Colonic mucosa (tissue), 4 donors: ENCODE measurements at regions not wholly inside any gene's neighbourhood (a gene's known extent, or its start where the extent isn't known, plus 50 kb on each side); places are given as distances from the start of the nearest gene placed in this dataset.

Experiments
- DNase-seq: peaks from one replicate; pipeline ENCODE4 v3.0.0-alpha.2; 2020
- H3K27ac ChIP-seq: fragments of 200-600 bp; one replicate; pipeline ENCODE4 v1.8.0; 2021
- H3K27me3 ChIP-seq: fragments of 200-600 bp; one replicate; pipeline ENCODE4 v1.8.0; 2021
- H3K36me3 ChIP-seq: fragments of 200-600 bp; one replicate; pipeline ENCODE4 v1.8.0; 2021
- H3K4me1 ChIP-seq: fragments of 200-600 bp; one replicate; pipeline ENCODE4 v1.8.0; 2021; ENCODE audit warnings: mild to moderate bottlenecking
- H3K4me3 ChIP-seq: fragments of 200-600 bp; one replicate; pipeline ENCODE4 v1.8.0; 2021
- H3K9ac ChIP-seq, 2 donors: one replicate each; pipeline ENCODE4 v1.7.0; 2013; ENCODE audit warnings: control low read depth in 2 of 2, low read depth in 2 of 2, low read length in 2 of 2
- H3K9me3 ChIP-seq: fragments of 200-600 bp; one replicate; pipeline ENCODE4 v1.8.0; 2021
- intact Hi-C: fragments of 100-400 bp; cut with DNase I; formaldehyde crosslinking; loops from one replicate; pipeline ENCODE4 v1.14.1; 2022
- TF ChIP-seq, protein P1 (sequence below): fragments of 200-600 bp; IDR thresholded peaks from one replicate; pipeline ENCODE4 v1.8.0; 2022; ENCODE audit warnings: antibody characterized with exemption, mild to moderate bottlenecking
- donor health status: healthy.
- donor health status: DM: no; HTN: no; CAD: no.
- donor health status: DM: no; HTN: no; CAD: no.

DNA sequence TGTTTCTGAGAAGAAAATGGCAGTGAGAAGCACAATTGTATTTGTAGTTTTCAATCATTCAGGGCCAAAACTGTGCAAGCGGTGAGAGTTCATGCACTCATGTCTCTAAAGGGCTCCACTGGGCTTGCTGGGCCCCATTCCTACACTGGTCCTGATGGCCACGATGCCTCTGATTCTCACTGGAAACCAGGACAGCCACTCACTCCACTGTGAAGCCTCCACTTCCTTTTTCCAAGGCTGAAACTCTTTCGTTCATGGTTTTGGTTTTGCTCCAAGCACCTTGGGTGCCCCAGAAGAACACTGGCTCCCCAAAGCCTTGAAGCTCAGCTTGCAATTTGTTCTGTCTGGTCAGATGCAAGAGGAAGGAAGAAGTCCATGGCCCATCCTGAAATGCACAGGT lies 390.0 kb upstream of the MKI67 start:
- Histone ChIP-seq H3K9ac (no peak overlapping the region), H3K36me3 (no peaks in the 10 kb centered on the region), H3K27me3 (no peaks in the 10 kb centered on the region), H3K4me3 (no peak overlapping the region), H3K4me1 (no peaks in the 10 kb centered on the region), H3K9me3 (no peaks in the 10 kb centered on the region), H3K27ac (no peak overlapping the region)
- no peak for DNase-seq
- intact Hi-C loops: no loop called here
- TF ChIP-seq, protein P1, sequence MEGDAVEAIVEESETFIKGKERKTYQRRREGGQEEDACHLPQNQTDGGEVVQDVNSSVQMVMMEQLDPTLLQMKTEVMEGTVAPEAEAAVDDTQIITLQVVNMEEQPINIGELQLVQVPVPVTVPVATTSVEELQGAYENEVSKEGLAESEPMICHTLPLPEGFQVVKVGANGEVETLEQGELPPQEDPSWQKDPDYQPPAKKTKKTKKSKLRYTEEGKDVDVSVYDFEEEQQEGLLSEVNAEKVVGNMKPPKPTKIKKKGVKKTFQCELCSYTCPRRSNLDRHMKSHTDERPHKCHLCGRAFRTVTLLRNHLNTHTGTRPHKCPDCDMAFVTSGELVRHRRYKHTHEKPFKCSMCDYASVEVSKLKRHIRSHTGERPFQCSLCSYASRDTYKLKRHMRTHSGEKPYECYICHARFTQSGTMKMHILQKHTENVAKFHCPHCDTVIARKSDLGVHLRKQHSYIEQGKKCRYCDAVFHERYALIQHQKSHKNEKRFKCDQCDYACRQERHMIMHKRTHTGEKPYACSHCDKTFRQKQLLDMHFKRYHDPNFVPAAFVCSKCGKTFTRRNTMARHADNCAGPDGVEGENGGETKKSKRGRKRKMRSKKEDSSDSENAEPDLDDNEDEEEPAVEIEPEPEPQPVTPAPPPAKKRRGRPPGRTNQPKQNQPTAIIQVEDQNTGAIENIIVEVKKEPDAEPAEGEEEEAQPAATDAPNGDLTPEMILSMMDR: no peak

- H3K4me3 ChIP-seq: no peak overlapping the region
- intact Hi-C loops: no loop called here
- TF ChIP-seq, protein P1: no peak
- no peaks in the 10 kb centered on the region for H3K27me3 ChIP-seq
- H3K36me3 ChIP-seq: no peaks in the 10 kb centered on the region
- H3K27ac ChIP-seq: no peak overlapping the region
- H3K9me3 ChIP-seq: no peaks in the 10 kb centered on the region
- no peak for DNase-seq
- H3K4me1 ChIP-seq: no peaks in the 10 kb centered on the region
- H3K9ac ChIP-seq: no peak overlapping the region
Measured at GRCh38 chr10:128517167-128517566, 390.9 kb upstream of the MKI67 start.

DNA sequence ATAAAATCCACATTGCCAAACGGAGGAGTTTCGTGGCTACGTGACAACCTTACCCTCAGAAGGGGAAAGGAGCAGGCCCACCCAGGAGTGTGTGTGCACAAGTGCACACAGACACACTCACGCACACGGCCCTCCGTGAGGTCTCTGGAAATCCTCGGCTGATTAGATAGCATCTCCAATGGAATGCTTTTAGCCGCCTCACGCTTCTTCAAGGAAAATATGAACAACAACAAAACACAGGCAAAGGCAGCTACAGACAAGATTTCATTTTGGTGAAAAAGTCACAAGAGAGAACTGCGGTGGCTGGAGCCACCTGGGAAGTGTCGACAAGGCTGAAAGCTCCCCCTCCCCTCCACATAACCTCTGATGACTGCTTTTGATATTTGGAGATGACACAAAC lies 391.8 kb upstream of the MKI67 start:
- no peaks in the 10 kb centered on the region for H3K27me3 ChIP-seq
- no peaks in the 10 kb centered on the region for H3K9me3 ChIP-seq
- TF ChIP-seq, protein P1: no peak
- H3K27ac ChIP-seq: no peak overlapping the region
- no peak overlapping the region for H3K9ac ChIP-seq
- intact Hi-C loops: no loop called here
- H3K4me1 ChIP-seq: no peaks in the 10 kb centered on the region
- no peak for DNase-seq
- no peaks in the 10 kb centered on the region for H3K36me3 ChIP-seq
- no peak overlapping the region for H3K4me3 ChIP-seq

- intact Hi-C loops: no loop called here
- Histone ChIP-seq H3K27me3 (no peaks in the 10 kb centered on the region), H3K27ac (no peak overlapping the region), H3K36me3 (no peaks in the 10 kb centered on the region), H3K9me3 (no peaks in the 10 kb centered on the region), H3K4me3 (no peak overlapping the region), H3K9ac (no peak overlapping the region), H3K4me1 (no peaks in the 10 kb centered on the region)
- no peak for DNase-seq
- TF ChIP-seq, protein P1: no peak
Measured at GRCh38 chr10:128519581-128519980, 393.4 kb upstream of the MKI67 start.

- Histone ChIP-seq H3K36me3 (no peaks in the 10 kb centered on the region), H3K9me3 (no peaks in the 10 kb centered on the region), H3K9ac (no peak overlapping the region), H3K27me3 (no peaks in the 10 kb centered on the region), H3K4me3 (no peak overlapping the region), H3K4me1 (no peaks in the 10 kb centered on the region), H3K27ac (no peak overlapping the region)
- no peak for DNase-seq
- TF ChIP-seq, protein P1: no peak
- intact Hi-C loops: no loop called here
Measured at GRCh38 chr10:128520211-128520815, 394.1 kb upstream of the MKI67 start.
